ENCODE measurements at regions not wholly inside any gene's neighbourhood (a gene's known extent, or its start where the extent isn't known, plus 50 kb on each side); places are given as distances from the start of the nearest gene placed in this dataset.

DNA sequence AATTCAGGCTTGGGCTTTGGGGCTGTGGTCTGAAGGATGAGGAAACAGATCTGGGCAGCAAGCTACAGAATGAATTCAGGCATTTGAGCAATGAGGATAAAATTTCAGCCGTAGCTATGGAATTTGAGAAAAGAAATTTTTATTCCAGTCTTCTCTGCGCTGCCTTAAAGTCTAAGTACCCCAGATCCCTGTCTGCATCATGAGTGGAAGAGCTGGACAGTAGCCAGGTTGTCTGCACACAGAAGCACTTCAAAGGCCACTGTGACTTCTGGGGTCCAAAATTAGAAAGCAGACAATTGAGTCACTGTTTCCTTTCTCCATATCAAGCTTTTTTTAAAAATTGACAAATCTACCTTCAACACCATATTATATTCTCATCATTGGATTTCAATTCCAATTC is 787.6 kb upstream of the GCFC2 start:
- Histone ChIP-seq H3K4me3 (replicated peaks in 1 of 3; ENCODE audit: insufficient read depth in 1 of 3, low read depth in 1 of 3, low read length in 3 of 3) (no peak overlapping the region), H3K79me2 (ENCODE audit: control insufficient read depth, insufficient read depth, low read length) (no peaks in the 10 kb centered on the region), H3K4me2 (ENCODE audit: insufficient read depth, low read length) (no peak overlapping the region), H2AFZ (ENCODE audit: low read depth, low read length) (no peak overlapping the region), H3K27me3 (ENCODE audit: control insufficient read depth in 2 of 2, insufficient read depth in 2 of 2, low read length in 2 of 2) (no peaks in the 10 kb centered on the region), H3K27ac (ENCODE audit: insufficient read depth, low read depth, low read length) (no peak overlapping the region), H3K36me3 (ENCODE audit: control insufficient read depth in 2 of 2, extremely low read depth in 1 of 2, insufficient read depth in 2 of 2, low read length in 2 of 2) (no peaks in the 10 kb centered on the region), H3K9ac (replicated peaks; ENCODE audit: extremely low read depth, insufficient read depth, low read length) (no peak overlapping the region), H3K9me1 (replicated peaks; ENCODE audit: control insufficient read depth, extremely low read depth, insufficient read depth, low read length) (no peaks in the 10 kb centered on the region), H3K9me3 (replicated peaks; ENCODE audit: control insufficient read depth, insufficient read depth, low read length) (no peaks in the 10 kb centered on the region), H4K20me1 (replicated peaks; ENCODE audit: control insufficient read depth, extremely low read depth, insufficient read depth, low read length) (no peaks in the 10 kb centered on the region), H3K4me1 (ENCODE audit: control insufficient read depth, extremely low read depth, insufficient read depth, low read length) (no peaks in the 10 kb centered on the region)
- BruUV-seq (replicated peaks) = no TSS peak
- ChIA-PET CTCF (no interaction called here), POLR2A (no interaction called here)
- TF ChIP-seq EZH2 (IDR thresholded peaks at IDR 0.05; ENCODE audit: borderline replicate concordance, low read depth, low read length, severe bottlenecking) (no peak), POLR2AphosphoS5 (IDR thresholded peaks at IDR 0.05; ENCODE audit: insufficient read depth, low read depth, low read length) (no peak), POLR2A (IDR thresholded peaks at IDR 0.05; ENCODE audit: low read depth, low read length) (no peak), FOS (IDR thresholded peaks at IDR 0.05; ENCODE audit: borderline replicate concordance, insufficient read depth, low read length) (no peak), GATA2 (IDR thresholded peaks at IDR 0.05; ENCODE audit: insufficient read depth, insufficient read length, low read depth, low read length) (no peak), JUN (IDR thresholded peaks at IDR 0.05; ENCODE audit: borderline replicate concordance, insufficient read depth, insufficient read length, low read depth) (no peak), MYC (IDR thresholded peaks at IDR 0.05; ENCODE audit: low read depth, low read length) (no peak)
- TF ChIP-seq, protein P1, sequence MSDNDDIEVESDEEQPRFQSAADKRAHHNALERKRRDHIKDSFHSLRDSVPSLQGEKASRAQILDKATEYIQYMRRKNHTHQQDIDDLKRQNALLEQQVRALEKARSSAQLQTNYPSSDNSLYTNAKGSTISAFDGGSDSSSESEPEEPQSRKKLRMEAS (IDR thresholded peaks at IDR 0.05; ENCODE audit: insufficient read depth, insufficient read length) = no peak
- TF ChIP-seq, protein P2, sequence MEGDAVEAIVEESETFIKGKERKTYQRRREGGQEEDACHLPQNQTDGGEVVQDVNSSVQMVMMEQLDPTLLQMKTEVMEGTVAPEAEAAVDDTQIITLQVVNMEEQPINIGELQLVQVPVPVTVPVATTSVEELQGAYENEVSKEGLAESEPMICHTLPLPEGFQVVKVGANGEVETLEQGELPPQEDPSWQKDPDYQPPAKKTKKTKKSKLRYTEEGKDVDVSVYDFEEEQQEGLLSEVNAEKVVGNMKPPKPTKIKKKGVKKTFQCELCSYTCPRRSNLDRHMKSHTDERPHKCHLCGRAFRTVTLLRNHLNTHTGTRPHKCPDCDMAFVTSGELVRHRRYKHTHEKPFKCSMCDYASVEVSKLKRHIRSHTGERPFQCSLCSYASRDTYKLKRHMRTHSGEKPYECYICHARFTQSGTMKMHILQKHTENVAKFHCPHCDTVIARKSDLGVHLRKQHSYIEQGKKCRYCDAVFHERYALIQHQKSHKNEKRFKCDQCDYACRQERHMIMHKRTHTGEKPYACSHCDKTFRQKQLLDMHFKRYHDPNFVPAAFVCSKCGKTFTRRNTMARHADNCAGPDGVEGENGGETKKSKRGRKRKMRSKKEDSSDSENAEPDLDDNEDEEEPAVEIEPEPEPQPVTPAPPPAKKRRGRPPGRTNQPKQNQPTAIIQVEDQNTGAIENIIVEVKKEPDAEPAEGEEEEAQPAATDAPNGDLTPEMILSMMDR (IDR thresholded peaks at IDR 0.05; ENCODE audit: extremely low read depth in 1 of 2, insufficient read depth in 1 of 2, low read depth in 1 of 2, low read length in 2 of 2) = no peak
- no peak for FAIRE-seq
- intact Hi-C loops (cut with micrococcal nuclease) = no loop called here
- no peak for DNase-seq (ENCODE audit: low read depth, low spot score)
- dilution Hi-C loops (cut with MboI; ENCODE audit: extremely low pct_ligation_motif_present, low sequenced_read_pairs) = no loop called here

Measured in endothelial cell of umbilical vein (primary cell).